Spinal cord (tissue), 9 donors: ENCODE measurements at regions not wholly inside any gene's neighbourhood (a gene's known extent, or its start where the extent isn't known, plus 50 kb on each side); places are given as distances from the start of the nearest gene placed in this dataset.

ENCODE experiments used
- DNase-seq, 6 donors: peaks; one replicate each; pipeline versions ENCODE4 v3.0.0 to v3.0.0-alpha.2; 2013 to 2015; ENCODE audit warnings: low spot score in 6 of 6, low read depth in 4 of 6
- H3K27ac ChIP-seq: one replicate; pipeline ENCODE4 v1.5.1; 2013; ENCODE audit warnings: low read depth, low read length, control low read depth
- H3K27me3 ChIP-seq: one replicate; pipeline ENCODE4 v1.6.1; 2013; ENCODE audit warnings: low read length; ENCODE audit not compliant: control insufficient read depth, insufficient read depth
- H3K36me3 ChIP-seq: one replicate; pipeline ENCODE4 v1.6.1; 2013; ENCODE audit warnings: low read length; ENCODE audit not compliant: control insufficient read depth, insufficient read depth
- H3K4me1 ChIP-seq: one replicate; pipeline ENCODE4 v1.6.1; 2013; ENCODE audit warnings: low read length; ENCODE audit not compliant: control insufficient read depth, insufficient read depth
- H3K4me3 ChIP-seq: one replicate; pipeline ENCODE4 v1.5.1; 2013; ENCODE audit warnings: low read depth, low read length, control low read depth
- H3K9me3 ChIP-seq: one replicate; pipeline ENCODE4 v1.6.1; 2013; ENCODE audit warnings: low read length; ENCODE audit not compliant: control insufficient read depth, insufficient read depth
- WGBS: methylation state at CpG from one replicate; pipeline ENCODE4 v1.1.5; 2013; ENCODE audit warnings: missing lambda C conversion rate; ENCODE audit not compliant: insufficient coverage; 5-methylcytosine and 5-hydroxymethylcytosine counted together
- donor health status: healthy.

DNA sequence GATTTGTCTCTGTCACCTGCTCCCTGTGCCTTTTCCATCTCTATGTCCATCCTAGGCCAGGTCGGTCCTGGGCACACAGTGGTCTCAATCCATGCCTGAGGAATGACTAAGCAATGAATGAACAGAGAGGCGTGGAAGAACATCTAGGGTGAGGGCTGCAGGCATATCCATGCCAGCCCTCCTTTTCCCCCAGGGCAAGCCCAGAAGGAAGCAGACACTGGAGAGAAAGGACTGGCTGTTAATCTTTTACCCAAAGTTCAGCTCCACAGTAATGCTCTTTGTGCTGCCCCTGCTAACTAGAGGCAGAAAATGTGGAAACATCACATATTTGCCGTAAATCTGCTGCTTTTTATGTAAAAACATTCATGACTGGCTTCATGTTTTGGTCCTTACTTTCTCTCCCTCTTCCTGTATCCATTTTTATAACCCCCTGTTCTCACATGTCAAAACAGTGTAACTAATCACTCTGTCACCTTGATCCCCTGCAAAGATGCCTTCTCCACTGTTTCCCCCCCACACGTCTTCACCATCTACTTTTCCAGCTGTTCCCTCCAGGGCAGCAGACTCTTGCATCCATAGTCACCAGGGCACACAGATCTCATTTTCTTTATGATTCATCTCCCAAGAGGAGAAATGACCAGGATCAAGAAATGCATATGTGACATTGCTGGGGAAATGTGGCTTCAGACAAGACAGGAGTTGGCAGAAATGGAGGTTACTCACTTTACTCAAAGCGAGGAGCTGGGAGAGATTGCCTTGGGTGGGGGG, 166.4 kb upstream of the PROX1 start:
- no peak for DNase-seq
- no peaks in the 10 kb centered on the region for H3K36me3 ChIP-seq
- no peak overlapping the region for H3K27ac ChIP-seq
- no peaks in the 10 kb centered on the region for H3K4me1 ChIP-seq
- H3K27me3 ChIP-seq: no peaks in the 10 kb centered on the region
- no peak overlapping the region for H3K4me3 ChIP-seq
- H3K9me3 ChIP-seq: no peaks in the 10 kb centered on the region
- WGBS: 78% methylated on average over 4 of the region's 5 CpGs

DNA sequence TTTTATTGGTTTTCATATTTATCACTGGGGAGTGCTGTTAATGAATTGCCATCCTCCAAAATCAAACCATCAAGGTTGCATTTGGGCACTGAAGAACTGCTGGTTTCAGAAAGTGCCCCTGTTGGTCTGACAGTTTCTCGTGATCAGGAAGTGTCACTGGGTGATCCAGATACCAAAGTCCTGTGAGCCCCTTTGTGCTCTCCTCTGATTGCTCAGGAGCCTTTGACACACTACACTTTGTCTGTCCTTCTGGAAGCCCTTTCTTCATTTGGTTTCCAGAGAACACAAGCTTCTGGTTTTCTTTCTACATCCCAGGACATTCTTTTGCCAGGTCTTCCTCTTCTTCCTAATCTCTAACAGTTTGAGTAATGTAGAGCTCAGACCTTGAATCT, 165.8 kb upstream of the PROX1 start:
- H3K9me3 ChIP-seq: no peaks in the 10 kb centered on the region
- no peak overlapping the region for H3K4me3 ChIP-seq
- H3K36me3 ChIP-seq: no peaks in the 10 kb centered on the region
- H3K4me1 ChIP-seq: no peaks in the 10 kb centered on the region
- no peaks in the 10 kb centered on the region for H3K27me3 ChIP-seq
- no peak for DNase-seq
- 0% methylated on average over 1 of the region's 1 CpG for WGBS
- H3K27ac ChIP-seq: no peak overlapping the region

DNA sequence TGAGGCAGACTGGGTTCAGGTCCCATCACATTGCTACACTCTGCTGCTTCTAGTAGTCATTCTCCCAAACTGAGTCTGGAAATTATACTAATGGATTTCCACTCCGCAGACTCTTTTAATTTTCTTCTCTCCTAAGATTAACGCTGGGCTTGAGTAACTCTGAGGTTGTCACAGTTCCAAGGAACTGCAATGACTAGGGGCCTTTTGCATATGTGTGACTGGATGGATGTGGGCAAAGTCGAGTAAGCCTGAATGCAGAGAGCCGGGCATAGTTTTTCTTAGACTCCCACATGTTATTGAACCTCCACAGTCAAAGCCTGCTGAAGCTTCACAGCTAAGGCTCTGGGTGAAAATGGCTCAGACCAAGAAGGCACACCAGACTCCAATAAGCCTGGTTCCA, 160.9 kb upstream of the PROX1 start:
- Histone ChIP-seq H3K9me3 (peaks cover 1% of the 10 kb centered on the region), H3K27me3 (no peaks in the 10 kb centered on the region), H3K4me3 (no peak overlapping the region), H3K27ac (no peak overlapping the region), H3K36me3 (no peaks in the 10 kb centered on the region), H3K4me1 (no peaks in the 10 kb centered on the region)
- peak in 2 of 6 donors; percentile 33 to 43 for DNase-seq
- WGBS: 33% methylated on average over 2 of the region's 4 CpGs

DNA sequence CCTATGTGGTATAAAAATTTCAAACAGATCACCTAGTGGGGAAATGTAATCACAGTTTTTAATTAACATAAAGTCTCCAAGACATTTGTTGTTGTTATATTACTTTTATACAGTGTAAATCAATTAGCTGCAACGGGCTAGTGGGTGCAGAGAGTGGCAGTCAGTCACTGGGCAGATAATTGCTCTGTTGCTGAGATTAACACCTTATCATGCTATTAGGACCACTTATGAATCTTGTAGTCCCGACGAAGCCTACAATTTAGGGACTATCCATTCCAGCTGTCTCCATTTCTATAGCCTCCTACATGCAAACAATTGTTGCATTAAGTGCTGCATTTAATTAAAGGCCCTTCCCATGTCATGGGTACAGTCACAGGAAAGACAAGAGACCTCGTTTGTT, 158.9 kb upstream of the PROX1 start:
- Histone ChIP-seq H3K4me1 (no peaks in the 10 kb centered on the region), H3K4me3 (no peak overlapping the region), H3K36me3 (no peaks in the 10 kb centered on the region), H3K27me3 (no peaks in the 10 kb centered on the region), H3K27ac (no peak overlapping the region), H3K9me3 (peaks cover 1% of the 10 kb centered on the region)
- peak in 1 of 6 donors; percentile 55 for DNase-seq
- 21% methylated on average over 3 of the region's 4 CpGs for WGBS

DNA sequence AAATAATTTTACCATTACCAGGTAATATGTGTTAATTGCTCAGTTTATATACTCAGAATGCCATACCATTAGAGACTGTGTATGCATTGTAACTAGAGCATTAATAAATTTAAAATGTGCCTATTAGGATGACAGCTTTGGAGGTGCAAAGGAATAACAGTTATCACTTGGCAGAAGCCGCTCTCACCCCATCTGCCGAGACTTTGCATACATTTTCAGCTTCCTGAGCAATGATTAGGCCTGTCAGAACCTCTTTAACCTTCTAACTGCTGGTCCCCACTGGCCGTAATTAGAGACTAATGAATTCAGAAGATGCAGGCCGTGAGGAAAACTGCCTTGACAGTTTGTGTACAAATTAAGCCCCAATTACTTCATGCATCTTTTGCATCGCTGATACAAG, 158.0 kb upstream of the PROX1 start:
- no peaks in the 10 kb centered on the region for H3K27me3 ChIP-seq
- DNase-seq: peak in 2 of 6 donors; percentile 72 to 78
- no peak overlapping the region for H3K4me3 ChIP-seq
- H3K27ac ChIP-seq: no peak overlapping the region
- 74% methylated on average over 3 of the region's 5 CpGs for WGBS
- H3K4me1 ChIP-seq: no peaks in the 10 kb centered on the region
- H3K9me3 ChIP-seq: peaks cover 1% of the 10 kb centered on the region
- H3K36me3 ChIP-seq: no peaks in the 10 kb centered on the region

DNA sequence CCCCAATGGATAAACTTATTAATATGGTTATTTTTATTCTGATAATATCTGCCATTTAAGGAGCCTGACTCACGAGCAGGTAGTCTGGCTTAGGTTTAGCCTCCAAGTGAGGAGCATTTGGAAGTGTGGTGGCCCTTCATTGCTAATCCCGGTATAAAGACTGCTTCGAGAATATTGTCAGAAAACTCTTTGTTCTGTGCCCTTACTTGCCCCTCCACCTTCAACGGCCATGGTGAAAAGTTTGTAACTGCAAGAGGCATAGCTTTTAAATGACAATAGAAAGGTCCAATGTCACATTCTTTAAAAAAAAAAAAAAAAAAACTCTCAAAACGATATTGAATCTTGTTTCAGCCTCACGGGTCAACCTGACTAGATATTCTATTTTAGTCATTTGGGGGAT, 157.4 kb upstream of the PROX1 start:
- Histone ChIP-seq H3K9me3 (peaks cover 1% of the 10 kb centered on the region), H3K36me3 (no peaks in the 10 kb centered on the region), H3K27me3 (no peaks in the 10 kb centered on the region), H3K27ac (no peak overlapping the region), H3K4me3 (no peak overlapping the region), H3K4me1 (no peaks in the 10 kb centered on the region)
- no peak for DNase-seq
- WGBS: 100% methylated on average over 1 of the region's 6 CpGs

DNA sequence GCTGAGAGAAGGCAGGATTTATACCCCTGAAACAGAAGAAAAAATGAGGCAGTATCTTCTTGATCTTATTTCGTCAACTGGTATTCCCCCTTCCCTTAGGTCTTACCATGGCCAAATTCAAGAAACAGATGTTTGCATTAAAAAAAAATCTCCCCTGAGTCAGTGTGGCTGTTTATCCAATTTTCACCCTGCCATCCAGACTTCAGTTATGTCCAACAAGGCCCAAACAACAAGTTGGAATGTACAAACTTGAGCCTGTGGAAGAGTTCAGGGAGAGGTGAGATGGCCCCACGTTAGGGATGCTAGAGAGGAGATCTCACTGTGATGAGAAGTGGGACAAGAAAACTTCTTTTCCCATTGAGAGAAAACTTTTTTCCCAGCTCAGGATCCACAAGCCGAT, 147.2 kb upstream of the PROX1 start:
- Histone ChIP-seq H3K4me3 (no peak overlapping the region), H3K27ac (no peak overlapping the region), H3K9me3 (no peaks in the 10 kb centered on the region), H3K4me1 (no peaks in the 10 kb centered on the region), H3K27me3 (no peaks in the 10 kb centered on the region), H3K36me3 (no peaks in the 10 kb centered on the region)
- no peak for DNase-seq
- WGBS: 100% methylated on average over 1 of the region's 3 CpGs

DNA sequence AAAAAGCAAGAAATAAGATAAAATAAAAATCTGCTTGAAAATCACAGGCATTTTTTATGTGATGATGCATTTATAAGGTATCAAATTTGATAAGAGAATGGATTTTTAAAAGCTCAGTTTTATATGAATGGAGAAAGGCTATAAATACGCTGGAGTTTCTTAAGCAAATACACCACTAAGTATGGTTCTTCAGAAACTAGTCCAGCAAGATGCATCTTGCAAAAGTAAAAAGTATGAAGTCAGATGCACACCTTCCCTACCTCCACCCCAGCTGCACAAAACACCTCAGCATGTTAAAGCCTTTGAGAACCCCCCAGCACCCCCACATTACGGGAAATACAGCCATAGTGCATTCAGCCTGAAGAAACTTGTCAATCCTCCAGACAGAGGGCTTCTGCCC, 143.1 kb upstream of the PROX1 start:
- no CpG with 5 or more reads among the region's 2 CpGs for WGBS
- DNase-seq: no peak
- Histone ChIP-seq H3K27ac (no peak overlapping the region), H3K4me3 (no peak overlapping the region), H3K27me3 (no peaks in the 10 kb centered on the region), H3K9me3 (no peaks in the 10 kb centered on the region), H3K4me1 (no peaks in the 10 kb centered on the region), H3K36me3 (no peaks in the 10 kb centered on the region)

DNA sequence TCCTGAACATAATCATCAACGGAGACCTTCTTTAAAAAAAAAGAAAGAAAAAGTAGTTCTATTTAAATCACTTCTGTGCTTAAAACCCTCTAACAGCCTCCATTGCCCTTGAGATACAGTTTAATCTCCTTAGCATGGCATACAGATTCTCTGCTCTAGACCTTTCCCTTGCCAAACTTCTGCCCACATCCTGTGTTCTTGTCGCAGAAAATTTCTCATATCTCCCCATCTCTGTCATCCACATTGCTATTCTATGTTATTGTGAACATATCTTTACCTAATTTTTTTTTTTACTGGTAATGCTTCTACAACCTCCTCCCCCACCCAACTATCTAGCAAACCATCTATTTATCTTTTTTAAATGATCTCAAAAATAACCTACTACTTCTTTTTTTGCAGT, 135.7 kb upstream of the PROX1 start:
- Histone ChIP-seq H3K27ac (no peak overlapping the region), H3K27me3 (no peaks in the 10 kb centered on the region), H3K9me3 (no peaks in the 10 kb centered on the region), H3K36me3 (no peaks in the 10 kb centered on the region), H3K4me1 (no peaks in the 10 kb centered on the region), H3K4me3 (no peak overlapping the region)
- no CpG with 5 or more reads among the region's 2 CpGs for WGBS
- DNase-seq: no peak

DNA sequence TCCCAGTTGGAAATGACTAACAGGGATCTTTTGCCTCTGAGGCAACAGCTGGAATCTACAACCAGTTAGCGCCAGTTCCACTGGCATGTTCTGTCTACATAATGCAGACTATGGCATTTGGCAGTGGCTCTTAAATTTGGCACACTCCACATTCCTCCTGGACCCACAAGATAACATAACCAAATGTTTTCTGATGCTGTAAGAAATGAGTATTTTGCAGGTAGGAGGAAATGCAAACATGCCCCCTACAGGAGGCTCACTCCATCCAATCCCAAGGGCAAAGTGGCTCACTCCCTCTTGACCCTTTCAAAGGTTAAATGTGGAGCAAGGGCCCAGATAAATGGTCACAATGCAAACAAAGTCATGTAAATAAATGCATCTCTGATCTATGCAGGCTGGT, 129.2 kb upstream of the PROX1 start:
- no peaks in the 10 kb centered on the region for H3K9me3 ChIP-seq
- H3K36me3 ChIP-seq: no peaks in the 10 kb centered on the region
- H3K27ac ChIP-seq: no peak overlapping the region
- DNase-seq: peak in 1 of 6 donors; percentile 51
- no peak overlapping the region for H3K4me3 ChIP-seq
- WGBS: 100% methylated on average over 1 of the region's 1 CpG
- no peaks in the 10 kb centered on the region for H3K27me3 ChIP-seq
- no peaks in the 10 kb centered on the region for H3K4me1 ChIP-seq
